Upper lobe of right lung (tissue), 1 donor: ENCODE measurements at regions not wholly inside any gene's neighbourhood (a gene's known extent, or its start where the extent isn't known, plus 50 kb on each side); places are given as distances from the start of the nearest gene placed in this dataset.

Source experiments
- ATAC-seq: fragments of 200-7000 bp; cut with Tn5 transposase; one replicate; pipeline ENCODE4 v1.9.1; 2020; ENCODE audit warnings: mild to moderate bottlenecking, moderate library complexity
- DNase-seq: peaks from one replicate; pipeline ENCODE4 v3.0.0-alpha.2; 2020
- H3K27ac ChIP-seq: fragments of 200-600 bp; one replicate; pipeline ENCODE4 v1.8.0; 2022
- H3K27me3 ChIP-seq: fragments of 200-600 bp; one replicate; pipeline ENCODE4 v1.8.0; 2022; ENCODE audit warnings: mild to moderate bottlenecking
- H3K36me3 ChIP-seq: fragments of 200-600 bp; one replicate; pipeline ENCODE4 v1.8.0; 2022
- H3K4me1 ChIP-seq: fragments of 200-600 bp; one replicate; pipeline ENCODE4 v1.8.0; 2022
- H3K4me3 ChIP-seq: fragments of 200-600 bp; one replicate; pipeline ENCODE4 v1.8.0; 2022; ENCODE audit warnings: mild to moderate bottlenecking
- H3K9me3 ChIP-seq: fragments of 200-600 bp; one replicate; pipeline ENCODE4 v1.8.0; 2022
- intact Hi-C: fragments of 100-400 bp; cut with DNase I; formaldehyde crosslinking; loops from one replicate; pipeline ENCODE4 v1.11.0; 2022
- TF ChIP-seq, protein P1 (sequence below): fragments of 200-600 bp; IDR thresholded peaks from one replicate; pipeline ENCODE4 v1.8.0; 2022; ENCODE audit warnings: antibody characterized with exemption
- donor health status: DM: no; HTN: yes; CAD: no; lungs with severe emphysema.

DNA sequence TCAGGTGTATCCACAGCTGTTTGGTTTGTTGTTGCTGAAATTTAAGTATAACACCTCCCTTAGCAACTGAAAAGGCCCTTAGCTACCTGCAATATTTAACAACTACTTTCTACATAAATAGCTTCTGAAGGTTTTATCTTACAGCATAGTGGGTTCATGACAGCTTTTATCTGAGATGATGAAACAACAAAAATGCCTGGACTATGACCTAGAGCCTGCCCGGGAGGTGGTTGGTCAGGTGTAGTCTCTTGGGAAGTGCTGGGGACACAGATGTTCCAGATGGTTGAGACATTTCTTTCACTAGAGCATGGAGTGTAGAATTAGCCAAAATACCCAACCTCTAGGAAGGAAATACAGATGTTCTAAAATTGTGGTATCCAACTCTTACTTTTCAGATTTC, 705.4 kb downstream of the MAFB start:
- no peak for ATAC-seq
- TF ChIP-seq, protein P1, sequence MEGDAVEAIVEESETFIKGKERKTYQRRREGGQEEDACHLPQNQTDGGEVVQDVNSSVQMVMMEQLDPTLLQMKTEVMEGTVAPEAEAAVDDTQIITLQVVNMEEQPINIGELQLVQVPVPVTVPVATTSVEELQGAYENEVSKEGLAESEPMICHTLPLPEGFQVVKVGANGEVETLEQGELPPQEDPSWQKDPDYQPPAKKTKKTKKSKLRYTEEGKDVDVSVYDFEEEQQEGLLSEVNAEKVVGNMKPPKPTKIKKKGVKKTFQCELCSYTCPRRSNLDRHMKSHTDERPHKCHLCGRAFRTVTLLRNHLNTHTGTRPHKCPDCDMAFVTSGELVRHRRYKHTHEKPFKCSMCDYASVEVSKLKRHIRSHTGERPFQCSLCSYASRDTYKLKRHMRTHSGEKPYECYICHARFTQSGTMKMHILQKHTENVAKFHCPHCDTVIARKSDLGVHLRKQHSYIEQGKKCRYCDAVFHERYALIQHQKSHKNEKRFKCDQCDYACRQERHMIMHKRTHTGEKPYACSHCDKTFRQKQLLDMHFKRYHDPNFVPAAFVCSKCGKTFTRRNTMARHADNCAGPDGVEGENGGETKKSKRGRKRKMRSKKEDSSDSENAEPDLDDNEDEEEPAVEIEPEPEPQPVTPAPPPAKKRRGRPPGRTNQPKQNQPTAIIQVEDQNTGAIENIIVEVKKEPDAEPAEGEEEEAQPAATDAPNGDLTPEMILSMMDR: no peak
- H3K27me3 ChIP-seq: no peaks in the 10 kb centered on the region

DNA sequence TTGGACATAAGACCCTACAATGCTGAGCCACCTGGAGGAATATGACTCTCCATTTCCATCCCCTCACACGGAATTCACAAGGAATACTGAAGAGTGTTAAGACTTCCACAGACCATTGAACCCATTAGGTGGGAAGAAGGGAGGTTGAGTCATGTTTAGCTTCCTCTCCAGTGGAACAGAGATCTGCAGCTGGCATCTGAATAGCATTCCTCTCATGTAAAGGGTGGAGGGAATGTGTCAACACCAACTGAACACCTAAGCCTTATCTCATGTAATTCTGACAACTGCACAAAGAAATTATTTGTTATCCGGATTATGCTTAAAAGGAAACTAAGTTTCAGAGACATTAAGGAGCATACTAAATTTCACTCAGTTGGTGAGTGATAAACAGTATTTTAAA, 705.9 kb downstream of the MAFB start:
- no peak overlapping the region for H3K4me3 ChIP-seq
- no peak for ATAC-seq
- H3K27ac ChIP-seq: no peak overlapping the region
- H3K27me3 ChIP-seq: no peaks in the 10 kb centered on the region
- H3K9me3 ChIP-seq: no peaks in the 10 kb centered on the region
- TF ChIP-seq, protein P1: no peak
- intact Hi-C loops: no loop called here
- DNase-seq: no peak
- H3K4me1 ChIP-seq: peaks cover 12% of the 10 kb centered on the region
- H3K36me3 ChIP-seq: no peaks in the 10 kb centered on the region

More for the DNA sequence above, 705.4 kb downstream of the MAFB start:
- H3K27ac ChIP-seq: no peak overlapping the region
- peaks cover 12% of the 10 kb centered on the region for H3K4me1 ChIP-seq
- no peak overlapping the region for H3K4me3 ChIP-seq
- intact Hi-C loops: no loop called here
- no peaks in the 10 kb centered on the region for H3K36me3 ChIP-seq
- DNase-seq: no peak
- no peaks in the 10 kb centered on the region for H3K9me3 ChIP-seq

DNA sequence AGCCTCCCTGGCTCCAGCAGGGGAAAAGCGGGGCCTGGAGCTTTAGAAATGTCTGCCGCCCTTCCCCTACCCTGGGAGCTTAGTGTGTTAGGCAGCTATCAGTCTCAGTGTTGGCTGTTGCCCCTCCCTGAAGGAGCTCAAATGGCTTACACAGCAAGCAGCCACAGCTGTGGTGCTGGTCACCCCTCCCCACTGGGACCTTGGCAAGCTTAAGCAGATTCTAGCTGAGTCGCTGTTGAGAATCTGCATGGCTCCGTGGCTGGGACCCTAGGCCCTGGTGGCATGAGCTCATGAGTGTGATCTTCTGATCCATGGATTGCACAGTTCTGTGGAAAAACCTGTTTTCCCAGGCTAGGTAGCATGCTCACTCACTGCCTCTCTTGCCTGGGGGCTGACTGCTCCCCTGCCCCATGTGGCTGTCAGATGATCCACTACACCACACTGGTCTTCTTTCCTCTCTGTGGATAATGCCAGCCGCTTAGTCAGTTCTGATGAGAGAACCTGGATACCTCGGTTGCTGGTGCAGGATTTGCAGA, 714.0 kb downstream of the MAFB start:
- intact Hi-C loops: no loop called here
- TF ChIP-seq, protein P1: no peak
- no peak overlapping the region for H3K27ac ChIP-seq

DNA sequence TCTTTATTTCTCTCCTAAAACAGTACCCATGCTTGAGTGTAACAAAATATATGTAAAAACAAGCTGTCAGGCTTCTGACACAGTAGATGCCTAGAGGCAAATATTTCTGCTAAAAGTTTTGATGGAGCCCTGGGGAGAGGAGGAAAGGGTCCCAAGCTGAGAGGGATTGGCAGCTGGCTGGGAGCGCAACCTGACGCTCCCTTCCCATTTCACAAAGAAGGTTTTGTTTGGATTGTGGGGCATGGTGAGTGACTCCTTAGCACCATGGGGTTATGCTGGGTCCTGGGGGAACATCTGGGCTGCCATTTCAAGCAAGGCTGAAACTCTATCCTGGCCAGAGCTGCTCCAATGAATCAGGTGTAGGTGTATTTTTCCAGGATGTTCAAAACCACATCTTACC, 720.5 kb downstream of the MAFB start:
- DNase-seq: no peak
- H3K27ac ChIP-seq: no peak overlapping the region
- no peaks in the 10 kb centered on the region for H3K27me3 ChIP-seq
- TF ChIP-seq, protein P1: no peak
- no peaks in the 10 kb centered on the region for H3K9me3 ChIP-seq
- H3K36me3 ChIP-seq: no peaks in the 10 kb centered on the region
- no peak overlapping the region for H3K4me3 ChIP-seq
- ATAC-seq: no peak
- H3K4me1 ChIP-seq: no peaks in the 10 kb centered on the region
- intact Hi-C loops: no loop called here

More for the DNA sequence above, 714.0 kb downstream of the MAFB start:
- no peaks in the 10 kb centered on the region for H3K4me1 ChIP-seq
- H3K4me3 ChIP-seq: no peak overlapping the region
- no peaks in the 10 kb centered on the region for H3K9me3 ChIP-seq
- DNase-seq: no peak
- no peaks in the 10 kb centered on the region for H3K36me3 ChIP-seq
- no peak for ATAC-seq
- H3K27me3 ChIP-seq: no peaks in the 10 kb centered on the region

DNA sequence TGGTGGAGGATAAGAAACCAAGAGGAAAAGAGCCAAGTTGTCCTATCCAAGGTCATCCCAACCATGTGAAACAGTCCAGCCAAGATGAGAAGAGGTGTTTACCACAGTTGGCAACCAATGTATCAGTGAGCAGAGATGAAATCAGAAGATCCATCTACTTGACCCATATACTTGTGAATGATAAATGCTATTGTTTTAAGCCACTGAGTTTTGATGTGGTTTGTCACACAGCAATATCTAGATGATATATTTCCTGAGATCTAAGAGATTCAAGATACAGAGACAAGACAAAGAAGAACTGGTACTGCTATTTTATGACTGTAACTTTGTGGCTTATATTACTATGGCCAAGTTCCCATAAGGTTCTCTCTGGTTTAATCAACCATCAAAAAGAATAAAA, 721.2 kb downstream of the MAFB start:
- Histone ChIP-seq H3K27ac (no peak overlapping the region), H3K36me3 (no peaks in the 10 kb centered on the region), H3K4me1 (no peaks in the 10 kb centered on the region), H3K4me3 (no peak overlapping the region), H3K27me3 (no peaks in the 10 kb centered on the region), H3K9me3 (no peaks in the 10 kb centered on the region)
- DNase-seq (no peak), ATAC-seq (no peak)
- intact Hi-C loops: no loop called here
- TF ChIP-seq, protein P1: no peak
